Right lobe of liver (tissue), 6 donors: ENCODE measurements at regions not wholly inside any gene's neighbourhood (a gene's known extent, or its start where the extent isn't known, plus 50 kb on each side); places are given as distances from the start of the nearest gene placed in this dataset.

Experiments used
- ATAC-seq, 4 donors: fragments of 200-7000 bp; cut with Tn5 transposase; one replicate each; pipeline ENCODE4 v1.9.1; 2020; ENCODE audit warnings: mild to moderate bottlenecking in 4 of 4, moderate library complexity in 4 of 4
- DNase-seq, 3 donors: peaks; one replicate each; pipeline ENCODE4 v3.0.0-alpha.2; 2020
- H3K27ac ChIP-seq, 3 donors: fragments of 200-600 bp; one replicate each; pipeline ENCODE4 v1.8.0; 2022
- H3K27me3 ChIP-seq, 2 donors: fragments of 200-600 bp; one replicate each; pipeline ENCODE4 v1.8.0; 2022
- H3K36me3 ChIP-seq, 4 donors: fragments of 200-600 bp; sonication (generic) in 1 of 4; one replicate each; pipeline versions ENCODE4 v1.5.1 to v1.8.0; 2017 to 2022; ENCODE audit warnings: control low read depth in 1 of 4
- H3K4me1 ChIP-seq, 4 donors: fragments of 200-600 bp; sonication (generic) in 1 of 4; one replicate each; pipeline versions ENCODE4 v1.5.1 to v1.8.0; 2017 to 2022; ENCODE audit warnings: control low read depth in 1 of 4
- H3K4me3 ChIP-seq, 3 donors: fragments of 200-600 bp; one replicate each; pipeline ENCODE4 v1.8.0; 2022
- H3K9me3 ChIP-seq, 4 donors: fragments of 200-600 bp; sonication (generic) in 1 of 4; one replicate each; pipeline versions ENCODE4 v1.5.1 to v1.8.0; 2017 to 2022; ENCODE audit warnings: control low read depth in 1 of 4
- CTCF ChIP-seq, 4 donors: fragments of 200-600 bp in 3 of 4; fragments of 450-650 bp in 1 of 4; IDR thresholded peaks; one replicate each; pipeline versions ENCODE4 v1.5.1 to v1.8.0; 2016 to 2022; ENCODE audit warnings: antibody characterized with exemption in 4 of 4, mild to moderate bottlenecking in 2 of 4
- POLR2A ChIP-seq: fragments of 450-650 bp; IDR thresholded peaks from one replicate; pipeline ENCODE4 v1.6.1; 2017; ENCODE audit warnings: antibody characterized with exemption, mild to moderate bottlenecking
- WGBS: methylation state at CpG from one replicate; pipeline ENCODE4 v1.1.6; 2018; ENCODE audit warnings: low coverage, low lambda C conversion rate; ENCODE audit not compliant: insufficient coverage; ENCODE audit errors: missing lambda C conversion rate; 5-methylcytosine and 5-hydroxymethylcytosine counted together
- intact Hi-C, 2 donors: fragments of 100-400 bp; cut with DNase I; formaldehyde crosslinking; loops; one replicate each; pipeline versions ENCODE4 v1.11.2 to v1.14.1; 2022
- donor health status: DM: no; HTN: yes; CAD: no.
- donor health status: DM: no; HTN: no; CAD: no.
- donor health status: DM: no; HTN: no; CAD: no.
- donor health status: DM: no; HTN: yes; CAD: no.
- donor health status: DM: no; HTN: yes; CAD: no.

GRCh38 chr17:62322313-62322712 is 58.0 kb upstream of the EFCAB3 start:
- H3K27me3 ChIP-seq: no peaks in the 10 kb centered on the region
- WGBS: 83% methylated on average over 3 of the region's 7 CpGs
- intact Hi-C loops: no loop called here
- no peaks in the 10 kb centered on the region for H3K4me1 ChIP-seq
- DNase-seq (no peak), ATAC-seq (no peak)
- H3K9me3 ChIP-seq: no peaks in the 10 kb centered on the region
- no peak overlapping the region for H3K27ac ChIP-seq
- no peak for TF ChIP-seq POLR2A
- TF ChIP-seq CTCF (IDR thresholded peaks at IDR 0.05): no peak
- no peaks in the 10 kb centered on the region for H3K36me3 ChIP-seq
- H3K4me3 ChIP-seq: no peak overlapping the region

GRCh38 chr17:62321451-62321850 is 58.9 kb upstream of the EFCAB3 start:
- 26% methylated on average over 1 of the region's 1 CpG for WGBS
- no peaks in the 10 kb centered on the region for H3K27me3 ChIP-seq
- no peaks in the 10 kb centered on the region for H3K4me1 ChIP-seq
- intact Hi-C loops: no loop called here
- H3K9me3 ChIP-seq: no peaks in the 10 kb centered on the region
- no peak for TF ChIP-seq POLR2A
- TF ChIP-seq CTCF (IDR thresholded peaks at IDR 0.05): no peak
- no peak overlapping the region for H3K27ac ChIP-seq
- DNase-seq (no peak), ATAC-seq (no peak)
- no peaks in the 10 kb centered on the region for H3K36me3 ChIP-seq
- H3K4me3 ChIP-seq: no peak overlapping the region

GRCh38 chr17:62319846-62320245 is 60.5 kb upstream of the EFCAB3 start:
- DNase-seq: no peak
- Histone ChIP-seq H3K4me1 (no peaks in the 10 kb centered on the region), H3K4me3 (no peak overlapping the region), H3K36me3 (no peaks in the 10 kb centered on the region), H3K27ac (no peak overlapping the region), H3K27me3 (no peaks in the 10 kb centered on the region), H3K9me3 (no peaks in the 10 kb centered on the region)
- 71% methylated on average over 1 of the region's 1 CpG for WGBS
- TF ChIP-seq CTCF (IDR thresholded peaks at IDR 0.05) (no peak), POLR2A (no peak)
- no peak for ATAC-seq
- intact Hi-C loops: no loop called here

- no peak for TF ChIP-seq POLR2A
- no peak for TF ChIP-seq CTCF (IDR thresholded peaks at IDR 0.05)
- intact Hi-C loops: no loop called here
These were observed 71.0 kb upstream of the EFCAB3 start for GRCh38 chr17:62309396-62309795.

GRCh38 chr17:62307196-62307595 is 73.2 kb upstream of the EFCAB3 start:
- no peak overlapping the region for H3K4me3 ChIP-seq
- H3K9me3 ChIP-seq: no peaks in the 10 kb centered on the region
- no peak overlapping the region for H3K27ac ChIP-seq
- TF ChIP-seq POLR2A: no peak
- H3K27me3 ChIP-seq: no peaks in the 10 kb centered on the region
- ATAC-seq (no peak), DNase-seq (no peak)
- no peaks in the 10 kb centered on the region for H3K36me3 ChIP-seq
- intact Hi-C loops: no loop called here
- H3K4me1 ChIP-seq: no peaks in the 10 kb centered on the region
- WGBS: 13% methylated on average over 2 of the region's 2 CpGs

More at GRCh38 chr17:62309396-62309795, 71.0 kb upstream of the EFCAB3 start:
- H3K27ac ChIP-seq: no peak overlapping the region
- no peak for DNase-seq
- H3K36me3 ChIP-seq: no peaks in the 10 kb centered on the region
- ATAC-seq: no peak
- no peaks in the 10 kb centered on the region for H3K9me3 ChIP-seq
- no peak overlapping the region for H3K4me3 ChIP-seq
- H3K27me3 ChIP-seq: no peaks in the 10 kb centered on the region
- no peaks in the 10 kb centered on the region for H3K4me1 ChIP-seq
